ENCODE measurements at regions not wholly inside any gene's neighbourhood (a gene's known extent, or its start where the extent isn't known, plus 50 kb on each side); places are given as distances from the start of the nearest gene placed in this dataset.

GRCh38 chr1:164333387-164333786 lies 225.6 kb upstream of the PBX1 start:
- no peak for DNase-seq
- no peaks in the 10 kb centered on the region for H3K36me3 ChIP-seq
- no peaks in the 10 kb centered on the region for H3K4me1 ChIP-seq
- H3K4me3 ChIP-seq, result no peak overlapping the region
- TF ChIP-seq CTCF (IDR thresholded peaks at IDR 0.05; ENCODE audit: borderline replicate concordance), result no peak
- H3K27me3 ChIP-seq (ENCODE audit: low read depth), result no peaks in the 10 kb centered on the region
- intact Hi-C loops (cut with micrococcal nuclease), result no loop called here
- H3K9me3 ChIP-seq (replicated peaks), result no peaks in the 10 kb centered on the region
- H3K27ac ChIP-seq (replicated peaks), result no peak overlapping the region

GRCh38 chr1:164337394-164337793 lies 221.6 kb upstream of the PBX1 start:
- no peaks in the 10 kb centered on the region for H3K36me3 ChIP-seq
- H3K4me1 ChIP-seq, result no peaks in the 10 kb centered on the region
- H3K27ac ChIP-seq (replicated peaks), result no peak overlapping the region
- H3K27me3 ChIP-seq (ENCODE audit: low read depth), result no peaks in the 10 kb centered on the region
- H3K9me3 ChIP-seq (replicated peaks), result peaks cover 8% of the 10 kb centered on the region
- DNase-seq, result no peak
- no peak for TF ChIP-seq CTCF (IDR thresholded peaks at IDR 0.05; ENCODE audit: borderline replicate concordance)
- no peak overlapping the region for H3K4me3 ChIP-seq
- intact Hi-C loops (cut with micrococcal nuclease), result no loop called here

GRCh38 chr1:164337885-164338284 lies 221.1 kb upstream of the PBX1 start:
- H3K9me3 ChIP-seq (replicated peaks), result peaks cover 8% of the 10 kb centered on the region
- TF ChIP-seq CTCF (IDR thresholded peaks at IDR 0.05; ENCODE audit: borderline replicate concordance), result no peak
- no peak overlapping the region for H3K27ac ChIP-seq (replicated peaks)
- H3K27me3 ChIP-seq (ENCODE audit: low read depth), result no peaks in the 10 kb centered on the region
- no peak overlapping the region for H3K4me3 ChIP-seq
- H3K36me3 ChIP-seq, result no peaks in the 10 kb centered on the region
- no peak for DNase-seq
- intact Hi-C loops (cut with micrococcal nuclease), result no loop called here
- H3K4me1 ChIP-seq, result no peaks in the 10 kb centered on the region

GRCh38 chr1:164343189-164343588 lies 215.8 kb upstream of the PBX1 start:
- no peak overlapping the region for H3K27ac ChIP-seq (replicated peaks)
- H3K36me3 ChIP-seq, result no peaks in the 10 kb centered on the region
- no peaks in the 10 kb centered on the region for H3K4me1 ChIP-seq
- intact Hi-C loops (cut with micrococcal nuclease), result no loop called here
- DNase-seq, result no peak
- no peak for TF ChIP-seq CTCF (IDR thresholded peaks at IDR 0.05; ENCODE audit: borderline replicate concordance)
- peaks cover 24% of the 10 kb centered on the region for H3K9me3 ChIP-seq (replicated peaks)
- H3K27me3 ChIP-seq (ENCODE audit: low read depth), result no peaks in the 10 kb centered on the region
- no peak overlapping the region for H3K4me3 ChIP-seq

- Histone ChIP-seq H3K36me3 (no peaks in the 10 kb centered on the region), H3K9me3 (replicated peaks) (peaks cover 61% of the 10 kb centered on the region), H3K27ac (replicated peaks) (no peak overlapping the region), H3K4me1 (no peaks in the 10 kb centered on the region), H3K27me3 (ENCODE audit: low read depth) (no peaks in the 10 kb centered on the region), H3K4me3 (no peak overlapping the region)
- TF ChIP-seq CTCF (IDR thresholded peaks at IDR 0.05; ENCODE audit: borderline replicate concordance), result no peak
- intact Hi-C loops (cut with micrococcal nuclease), result no loop called here
- no peak for DNase-seq
These were observed 211.0 kb upstream of the PBX1 start for GRCh38 chr1:164347980-164348379.

GRCh38 chr1:164356511-164356910 lies 202.5 kb upstream of the PBX1 start:
- H3K36me3 ChIP-seq, result no peaks in the 10 kb centered on the region
- intact Hi-C loops (cut with micrococcal nuclease), result no loop called here
- peaks cover 12% of the 10 kb centered on the region for H3K9me3 ChIP-seq (replicated peaks)
- H3K27me3 ChIP-seq (ENCODE audit: low read depth), result no peaks in the 10 kb centered on the region
- TF ChIP-seq CTCF (IDR thresholded peaks at IDR 0.05; ENCODE audit: borderline replicate concordance), result no peak
- no peak for DNase-seq
- no peak overlapping the region for H3K27ac ChIP-seq (replicated peaks)
- peaks cover 2% of the 10 kb centered on the region for H3K4me1 ChIP-seq
- H3K4me3 ChIP-seq, result no peak overlapping the region
